Nephron progenitor cell (in vitro differentiated cells): ENCODE measurements at regions not wholly inside any gene's neighbourhood (a gene's known extent, or its start where the extent isn't known, plus 50 kb on each side); places are given as distances from the start of the nearest gene placed in this dataset.
"Not testable (repeated sequence)": the region's sequence is repeated elsewhere in the genome, so short reads cannot be mapped to it uniquely, and the experiment has no call there.

ENCODE experiments used
- DNase-seq: peaks from one replicate; pipeline ENCODE4 v3.0.0; 2021
- H3K27ac Mint-ChIP-seq: 2 replicates; pipeline ENCODE4 v1.8.0; 2021; ENCODE audit warnings: mild to moderate bottlenecking, moderate library complexity, mixed read lengths
- H3K27me3 Mint-ChIP-seq: 2 replicates; pipeline ENCODE4 v1.8.0; 2021; ENCODE audit warnings: mild to moderate bottlenecking, low read depth, mixed read lengths; ENCODE audit not compliant: poor library complexity
- H3K36me3 Mint-ChIP-seq: 2 replicates; pipeline ENCODE4 v1.8.0; 2021; ENCODE audit warnings: low read depth, mixed read lengths
- H3K4me1 Mint-ChIP-seq: 2 replicates; pipeline ENCODE4 v1.8.0; 2021; ENCODE audit warnings: mixed read lengths
- H3K4me3 Mint-ChIP-seq: 2 replicates; pipeline ENCODE4 v1.8.0; 2021; ENCODE audit warnings: mild to moderate bottlenecking, moderate library complexity, mixed read lengths
- H3K9me3 Mint-ChIP-seq: 2 replicates; pipeline ENCODE4 v1.8.0; 2021; ENCODE audit warnings: mild to moderate bottlenecking, moderate library complexity, mixed read lengths
- TF ChIP-seq, protein P1 (sequence below): fragments of 200-600 bp; sonication (generic); IDR thresholded peaks from 2 replicates; pipeline ENCODE4 v1.5.0; 2021; ENCODE audit warnings: antibody characterized with exemption

GRCh38 chr5:118353970-118354369 is 634.4 kb downstream of the DTWD2 start:
- TF ChIP-seq, protein P1, sequence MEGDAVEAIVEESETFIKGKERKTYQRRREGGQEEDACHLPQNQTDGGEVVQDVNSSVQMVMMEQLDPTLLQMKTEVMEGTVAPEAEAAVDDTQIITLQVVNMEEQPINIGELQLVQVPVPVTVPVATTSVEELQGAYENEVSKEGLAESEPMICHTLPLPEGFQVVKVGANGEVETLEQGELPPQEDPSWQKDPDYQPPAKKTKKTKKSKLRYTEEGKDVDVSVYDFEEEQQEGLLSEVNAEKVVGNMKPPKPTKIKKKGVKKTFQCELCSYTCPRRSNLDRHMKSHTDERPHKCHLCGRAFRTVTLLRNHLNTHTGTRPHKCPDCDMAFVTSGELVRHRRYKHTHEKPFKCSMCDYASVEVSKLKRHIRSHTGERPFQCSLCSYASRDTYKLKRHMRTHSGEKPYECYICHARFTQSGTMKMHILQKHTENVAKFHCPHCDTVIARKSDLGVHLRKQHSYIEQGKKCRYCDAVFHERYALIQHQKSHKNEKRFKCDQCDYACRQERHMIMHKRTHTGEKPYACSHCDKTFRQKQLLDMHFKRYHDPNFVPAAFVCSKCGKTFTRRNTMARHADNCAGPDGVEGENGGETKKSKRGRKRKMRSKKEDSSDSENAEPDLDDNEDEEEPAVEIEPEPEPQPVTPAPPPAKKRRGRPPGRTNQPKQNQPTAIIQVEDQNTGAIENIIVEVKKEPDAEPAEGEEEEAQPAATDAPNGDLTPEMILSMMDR, result no peak
- Mint-ChIP-seq H3K9me3 (no peaks in the 10 kb centered on the region), H3K27ac (no peak overlapping the region), H3K36me3 (no peaks in the 10 kb centered on the region), H3K27me3 (no peaks in the 10 kb centered on the region), H3K4me3 (no peak overlapping the region), H3K4me1 (peaks cover 4% of the 10 kb centered on the region)
- no peak for DNase-seq

GRCh38 chr5:118336468-118336867 is 651.9 kb downstream of the DTWD2 start:
- Mint-ChIP-seq H3K9me3 (no peaks in the 10 kb centered on the region), H3K27me3 (no peaks in the 10 kb centered on the region), H3K27ac (no peak overlapping the region), H3K4me1 (no peaks in the 10 kb centered on the region), H3K36me3 (no peaks in the 10 kb centered on the region), H3K4me3 (no peak overlapping the region)
- DNase-seq, result no peak
- TF ChIP-seq, protein P1, result no peak

DNA sequence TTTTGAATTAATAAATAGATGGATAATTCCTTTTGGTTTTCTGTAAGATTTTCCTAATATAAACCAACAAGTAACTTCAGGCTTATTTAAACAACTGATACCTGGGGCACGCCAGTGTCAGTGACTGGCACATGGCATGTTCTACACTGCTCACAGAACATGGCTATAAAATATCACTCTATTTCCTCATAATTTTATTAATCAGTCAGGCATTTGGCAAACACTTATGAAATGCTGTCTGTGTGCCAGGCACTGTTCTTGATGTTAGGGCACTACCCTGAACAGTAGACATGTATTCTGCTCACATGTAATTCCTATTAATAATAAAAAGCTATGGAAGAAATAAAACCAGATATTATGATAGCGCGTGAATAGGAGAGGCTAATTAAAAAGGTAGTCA is 661.0 kb downstream of the DTWD2 start:
- H3K9me3 Mint-ChIP-seq, result peaks cover 20% of the 10 kb centered on the region
- no peaks in the 10 kb centered on the region for H3K4me1 Mint-ChIP-seq
- peaks cover 10% of the 10 kb centered on the region for H3K36me3 Mint-ChIP-seq
- no peaks in the 10 kb centered on the region for H3K27me3 Mint-ChIP-seq
- no peak overlapping the region for H3K27ac Mint-ChIP-seq
- H3K4me3 Mint-ChIP-seq, result no peak overlapping the region
- TF ChIP-seq, protein P1, result no peak
- no peak for DNase-seq

DNA sequence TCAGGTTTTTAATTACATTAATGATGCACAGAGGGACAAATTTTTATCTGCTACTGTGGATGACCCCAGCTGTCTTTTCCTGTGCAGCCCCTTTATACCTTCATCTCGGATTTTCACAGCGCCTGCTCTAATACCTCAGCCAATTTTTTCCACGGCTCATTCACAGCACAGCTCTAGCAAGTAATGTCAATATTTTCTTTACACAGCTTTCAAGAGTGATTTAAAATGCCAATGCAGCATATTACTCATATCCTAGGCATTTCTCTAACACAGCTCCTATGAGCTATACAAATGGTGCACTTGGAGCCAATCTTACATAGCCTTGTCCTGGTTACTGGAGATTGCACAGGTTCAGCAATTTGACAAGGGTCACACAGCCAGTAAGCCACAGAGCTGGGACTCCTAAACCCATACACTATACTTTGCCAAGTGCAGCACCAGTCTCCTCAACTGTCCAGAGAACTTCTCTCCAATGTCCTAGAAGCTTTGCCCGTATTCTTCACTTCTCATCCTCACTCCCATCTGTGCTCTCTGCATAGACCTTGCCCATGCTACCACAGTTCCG is 661.8 kb downstream of the DTWD2 start:
- Mint-ChIP-seq H3K4me1 (no peaks in the 10 kb centered on the region), H3K4me3 (no peak overlapping the region), H3K27ac (no peak overlapping the region), H3K9me3 (peaks cover 28% of the 10 kb centered on the region), H3K36me3 (peaks cover 14% of the 10 kb centered on the region), H3K27me3 (no peaks in the 10 kb centered on the region)
- DNase-seq, result no peak
- TF ChIP-seq, protein P1, result no peak

GRCh38 chr5:118325931-118326330 is 662.4 kb downstream of the DTWD2 start:
- TF ChIP-seq, protein P1, result no peak
- no peak for DNase-seq
- Mint-ChIP-seq H3K4me3 (no peak overlapping the region), H3K9me3 (peaks cover 29% of the 10 kb centered on the region), H3K4me1 (no peaks in the 10 kb centered on the region), H3K36me3 (peaks cover 14% of the 10 kb centered on the region), H3K27me3 (no peaks in the 10 kb centered on the region), H3K27ac (no peak overlapping the region)

DNA sequence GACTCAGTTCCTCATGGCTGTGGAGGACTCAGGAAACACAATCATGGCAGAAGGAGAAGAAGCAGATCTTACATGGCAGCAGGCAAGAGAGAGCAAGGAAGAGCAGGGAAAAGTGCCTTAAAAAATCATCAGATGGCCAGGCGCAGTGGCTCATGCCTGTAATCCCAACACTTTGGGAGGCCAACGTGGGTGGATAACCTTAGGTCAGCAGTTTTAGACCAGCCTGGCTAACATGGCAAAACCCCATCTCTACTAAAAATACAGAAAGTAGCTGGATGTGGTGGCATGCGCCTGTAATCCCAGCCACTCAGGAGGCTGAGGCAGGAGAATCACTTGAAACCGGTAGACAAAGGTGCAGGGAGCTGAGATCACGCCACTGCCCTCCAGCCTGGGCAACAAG is 664.6 kb downstream of the DTWD2 start:
- Mint-ChIP-seq H3K9me3 (peaks cover 33% of the 10 kb centered on the region), H3K36me3 (peaks cover 14% of the 10 kb centered on the region)
- H3K4me1 Mint-ChIP-seq, H3K27ac Mint-ChIP-seq, H3K27me3 Mint-ChIP-seq, H3K4me3 Mint-ChIP-seq, DNase-seq: not testable (repeated sequence)
